ENCODE measurements at regions not wholly inside any gene's neighbourhood (a gene's known extent, or its start where the extent isn't known, plus 50 kb on each side); places are given as distances from the start of the nearest gene placed in this dataset.

DNA sequence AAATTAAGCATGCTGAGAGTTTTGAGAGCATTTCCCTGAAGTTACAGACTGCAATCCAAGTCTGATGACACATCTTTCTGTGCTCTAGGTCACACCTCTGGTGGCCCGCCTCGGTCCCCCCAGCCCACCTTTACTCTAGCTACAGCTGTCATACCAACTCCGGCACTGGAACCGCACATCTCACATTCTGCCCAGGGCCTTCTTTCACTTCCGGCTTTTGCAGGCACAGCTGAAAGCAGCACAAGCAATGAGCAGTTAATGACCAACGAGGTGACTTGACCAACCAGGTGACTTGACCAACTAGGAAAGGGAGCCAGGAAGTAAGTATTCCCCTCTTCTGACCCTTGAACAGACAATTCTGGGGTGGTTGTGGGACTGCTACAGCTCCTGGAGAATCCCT is 88.6 kb upstream of the MOCS1 start:
- no peaks in the 10 kb centered on the region for H3K4me1 Mint-ChIP-seq (ENCODE audit: low read depth, unreplicated experiment)
- H3K27me3 Mint-ChIP-seq (ENCODE audit: unreplicated experiment), result no peaks in the 10 kb centered on the region
- no peak for DNase-seq
- H3K4me3 Mint-ChIP-seq (ENCODE audit: unreplicated experiment), result no peak overlapping the region
- H3K27ac Mint-ChIP-seq (ENCODE audit: unreplicated experiment), result no peak overlapping the region
- peaks cover 3% of the 10 kb centered on the region for H3K9me3 Mint-ChIP-seq (ENCODE audit: unreplicated experiment)
- TF ChIP-seq, protein P1, sequence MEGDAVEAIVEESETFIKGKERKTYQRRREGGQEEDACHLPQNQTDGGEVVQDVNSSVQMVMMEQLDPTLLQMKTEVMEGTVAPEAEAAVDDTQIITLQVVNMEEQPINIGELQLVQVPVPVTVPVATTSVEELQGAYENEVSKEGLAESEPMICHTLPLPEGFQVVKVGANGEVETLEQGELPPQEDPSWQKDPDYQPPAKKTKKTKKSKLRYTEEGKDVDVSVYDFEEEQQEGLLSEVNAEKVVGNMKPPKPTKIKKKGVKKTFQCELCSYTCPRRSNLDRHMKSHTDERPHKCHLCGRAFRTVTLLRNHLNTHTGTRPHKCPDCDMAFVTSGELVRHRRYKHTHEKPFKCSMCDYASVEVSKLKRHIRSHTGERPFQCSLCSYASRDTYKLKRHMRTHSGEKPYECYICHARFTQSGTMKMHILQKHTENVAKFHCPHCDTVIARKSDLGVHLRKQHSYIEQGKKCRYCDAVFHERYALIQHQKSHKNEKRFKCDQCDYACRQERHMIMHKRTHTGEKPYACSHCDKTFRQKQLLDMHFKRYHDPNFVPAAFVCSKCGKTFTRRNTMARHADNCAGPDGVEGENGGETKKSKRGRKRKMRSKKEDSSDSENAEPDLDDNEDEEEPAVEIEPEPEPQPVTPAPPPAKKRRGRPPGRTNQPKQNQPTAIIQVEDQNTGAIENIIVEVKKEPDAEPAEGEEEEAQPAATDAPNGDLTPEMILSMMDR (IDR thresholded peaks at IDR 0.05; ENCODE audit: partially characterized antibody, unreplicated experiment), result no peak
- H3K36me3 Mint-ChIP-seq (ENCODE audit: unreplicated experiment), result no peaks in the 10 kb centered on the region

DNA sequence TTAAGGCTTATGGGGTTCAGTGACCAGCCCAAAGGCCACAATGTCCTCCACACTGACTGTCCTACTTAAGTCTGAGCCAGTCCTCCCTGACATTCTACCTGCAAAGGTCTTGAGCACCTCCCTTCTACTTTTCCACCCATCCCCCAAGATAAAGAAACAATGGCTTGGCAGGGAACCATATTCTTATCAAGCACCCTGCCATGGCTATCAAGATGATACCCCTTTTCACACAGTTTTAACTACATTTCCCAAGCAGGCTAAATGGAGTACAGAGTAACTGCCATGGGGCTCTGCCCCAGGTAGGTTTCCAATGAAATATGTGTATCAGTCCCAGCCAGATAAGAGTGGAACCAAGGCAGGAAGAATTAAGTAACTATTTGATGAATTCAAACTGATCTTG is 85.9 kb upstream of the MOCS1 start:
- peaks cover 4% of the 10 kb centered on the region for H3K36me3 Mint-ChIP-seq (ENCODE audit: unreplicated experiment)
- TF ChIP-seq, protein P1 (IDR thresholded peaks at IDR 0.05; ENCODE audit: partially characterized antibody, unreplicated experiment), result no peak
- H3K4me3 Mint-ChIP-seq (ENCODE audit: unreplicated experiment), result no peak overlapping the region
- no peak overlapping the region for H3K27ac Mint-ChIP-seq (ENCODE audit: unreplicated experiment)
- DNase-seq, result no peak
- H3K27me3 Mint-ChIP-seq (ENCODE audit: unreplicated experiment), result no peaks in the 10 kb centered on the region
- H3K4me1 Mint-ChIP-seq (ENCODE audit: low read depth, unreplicated experiment), result no peaks in the 10 kb centered on the region
- peaks cover 3% of the 10 kb centered on the region for H3K9me3 Mint-ChIP-seq (ENCODE audit: unreplicated experiment)

DNA sequence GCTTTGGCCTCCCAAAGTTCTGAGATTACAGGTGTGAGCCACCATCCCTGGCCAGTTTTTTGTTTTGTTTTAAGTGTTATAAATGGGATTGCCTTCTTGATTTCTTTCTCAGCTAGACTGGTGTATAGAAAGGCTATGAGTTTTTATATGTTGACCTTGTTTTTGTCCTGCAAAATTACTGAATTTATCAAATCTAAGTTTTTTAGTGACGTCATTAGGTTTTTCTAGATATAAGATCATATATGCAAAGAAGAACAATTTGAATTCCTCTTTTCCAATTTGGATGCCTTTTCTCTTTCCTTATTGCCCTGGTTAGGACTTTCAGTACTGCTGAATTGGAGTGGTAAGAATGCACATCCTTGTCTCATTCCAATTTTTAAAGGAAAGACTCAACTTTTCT is 81.3 kb upstream of the MOCS1 start:
- TF ChIP-seq, protein P1 (IDR thresholded peaks at IDR 0.05; ENCODE audit: partially characterized antibody, unreplicated experiment), result no peak
- Mint-ChIP-seq H3K36me3 (ENCODE audit: unreplicated experiment) (peaks cover 4% of the 10 kb centered on the region), H3K9me3 (ENCODE audit: unreplicated experiment) (peaks cover 3% of the 10 kb centered on the region), H3K27ac (ENCODE audit: unreplicated experiment) (no peak overlapping the region), H3K4me1 (ENCODE audit: low read depth, unreplicated experiment) (no peaks in the 10 kb centered on the region), H3K4me3 (ENCODE audit: unreplicated experiment) (no peak overlapping the region), H3K27me3 (ENCODE audit: unreplicated experiment) (no peaks in the 10 kb centered on the region)
- DNase-seq, result no peak

DNA sequence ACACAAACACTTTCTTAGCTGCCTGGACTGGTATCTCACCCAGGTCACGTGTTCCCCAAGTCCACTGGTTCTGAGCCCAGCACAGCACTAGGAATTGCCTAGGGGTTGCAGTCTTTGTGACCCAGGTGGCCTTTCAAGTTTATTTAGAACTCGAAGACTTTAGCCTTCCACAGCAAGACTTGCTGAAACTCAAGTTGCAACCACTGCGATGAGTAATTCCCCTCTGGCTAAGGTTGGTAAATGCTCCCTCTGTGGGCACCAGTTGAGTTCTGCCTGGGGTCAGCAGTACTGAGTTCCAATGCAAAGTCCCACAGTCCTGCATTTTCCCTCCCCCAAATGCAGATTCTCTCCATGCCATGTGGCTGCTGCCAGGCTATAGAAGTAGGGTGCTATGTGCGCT is 77.6 kb upstream of the MOCS1 start:
- DNase-seq, result no peak
- Mint-ChIP-seq H3K36me3 (ENCODE audit: unreplicated experiment) (peaks cover 4% of the 10 kb centered on the region), H3K4me3 (ENCODE audit: unreplicated experiment) (no peak overlapping the region), H3K4me1 (ENCODE audit: low read depth, unreplicated experiment) (no peaks in the 10 kb centered on the region), H3K27ac (ENCODE audit: unreplicated experiment) (no peak overlapping the region), H3K9me3 (ENCODE audit: unreplicated experiment) (no peaks in the 10 kb centered on the region), H3K27me3 (ENCODE audit: unreplicated experiment) (no peaks in the 10 kb centered on the region)
- TF ChIP-seq, protein P1 (IDR thresholded peaks at IDR 0.05; ENCODE audit: partially characterized antibody, unreplicated experiment), result no peak

DNA sequence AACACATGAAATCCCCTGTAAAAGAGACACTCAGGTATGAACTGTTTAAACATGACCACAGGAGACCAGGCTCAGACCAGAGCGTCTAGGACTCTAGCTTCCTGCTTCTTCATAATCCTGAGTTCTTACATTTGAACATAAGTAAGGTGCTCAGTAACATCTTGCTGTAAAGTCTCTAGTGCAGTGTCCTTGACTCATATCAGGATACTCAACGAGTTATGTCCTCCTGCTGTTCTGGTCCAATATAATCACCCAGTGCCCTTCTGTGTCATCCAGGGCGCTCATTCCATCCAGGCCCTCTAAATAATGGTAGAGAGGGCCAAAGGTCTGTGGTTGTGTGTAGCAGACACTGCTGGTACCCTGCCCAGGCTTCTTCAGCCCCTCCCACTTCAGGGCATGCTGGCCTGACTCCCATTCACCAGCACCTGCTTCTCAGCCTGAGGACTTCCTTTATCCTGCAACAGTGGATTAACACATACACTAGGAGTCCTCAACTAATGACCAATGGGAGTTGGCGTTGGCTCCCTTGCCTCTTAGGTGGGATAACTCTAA is 66.8 kb upstream of the MOCS1 start:
- H3K27ac Mint-ChIP-seq (ENCODE audit: unreplicated experiment), result no peak overlapping the region
- TF ChIP-seq, protein P1 (IDR thresholded peaks at IDR 0.05; ENCODE audit: partially characterized antibody, unreplicated experiment), result no peak
- H3K36me3 Mint-ChIP-seq (ENCODE audit: unreplicated experiment), result peaks cover 24% of the 10 kb centered on the region
- no peaks in the 10 kb centered on the region for H3K4me1 Mint-ChIP-seq (ENCODE audit: low read depth, unreplicated experiment)
- H3K4me3 Mint-ChIP-seq (ENCODE audit: unreplicated experiment), result no peak overlapping the region
- no peaks in the 10 kb centered on the region for H3K27me3 Mint-ChIP-seq (ENCODE audit: unreplicated experiment)
- peaks cover 9% of the 10 kb centered on the region for H3K9me3 Mint-ChIP-seq (ENCODE audit: unreplicated experiment)
- no peak for DNase-seq
